K562 (cell line): ENCODE measurements at regions not wholly inside any gene's neighbourhood (a gene's known extent, or its start where the extent isn't known, plus 50 kb on each side); places are given as distances from the start of the nearest gene placed in this dataset.

ENCODE experiments used
- ATAC-seq: fragments of 200-7000 bp; cut with Tn5 transposase; 3 replicates; pipeline ENCODE4 v1.9.1; 2020; ENCODE audit warnings: moderate library complexity
- BruUV-seq: library from RNA; stranded (reverse); fragments of 400-500 nt; replicated peaks from 2 replicates; lab custom pipeline; 2021; lab: Mats Ljungman, UMichigan
- CTCF ChIA-PET: fragments of 300-600 bp; formaldehyde crosslinking; extraction: SDS; loops from one replicate; lab custom pipeline; 2021; ENCODE audit warnings: low intra/inter-chr PET ratio; lab: Yijun Ruan, JAX
- POLR2A ChIA-PET: fragments of 300-600, 350-650 bp; sonication (Branson Sonifier 250); formaldehyde crosslinking; extraction: SDS; loops from one replicate; lab custom pipeline; 2021; ENCODE audit warnings: antibody characterized with exemption, inconsistent platforms; lab: Yijun Ruan, JAX
- DNase-seq, 4 experiments: peaks; one replicate each; pipeline versions ENCODE4 v3.0.0 to v3.0.0-alpha.2; 2011 to 2018; ENCODE audit warnings: low spot score in 3 of 4, mixed read lengths in 3 of 4; ENCODE audit errors: extremely low read depth in 1 of 4
- FAIRE-seq: peaks from 2 replicates; lab custom pipeline; 2011; peaks lifted over from hg19 to GRCh38; lab: Jason Lieb, UNC
- H2AFZ ChIP-seq: 2 replicates; pipeline ENCODE4 v1.6.0; 2011; ENCODE audit warnings: low read depth, low read length, control low read depth, inconsistent platforms
- H3K27ac ChIP-seq: fragments of 200-600 bp; 3 replicates; pipeline ENCODE4 v1.8.0; 2011; ENCODE audit warnings: low read depth, mild to moderate bottlenecking, control low read depth, inconsistent platforms, low read length, moderate library complexity, mixed read lengths; ENCODE audit errors: extremely low read depth
- H3K27me3 ChIP-seq, 2 experiments: fragments of 300-600 bp in 1 of 2; 2 replicates in 1 of 2; 3 replicates in 1 of 2; pipeline versions ENCODE4 v1.6.0 to v1.8.0; 2011; ENCODE audit warnings: inconsistent platforms in 2 of 2, low read length in 2 of 2, mild to moderate bottlenecking in 1 of 2, mixed read lengths in 1 of 2, moderate library complexity in 1 of 2; ENCODE audit not compliant: control insufficient read depth in 2 of 2, insufficient read depth in 2 of 2
- H3K36me3 ChIP-seq: fragments of 300-600 bp; 3 replicates; pipeline ENCODE4 v1.8.0; 2011; ENCODE audit warnings: mild to moderate bottlenecking, low read length, inconsistent platforms; ENCODE audit not compliant: control insufficient read depth, insufficient read depth
- H3K4me1 ChIP-seq, 2 experiments: fragments of 200-600 bp in 1 of 2; replicated peaks in 1 of 2; 2 replicates in 1 of 2; 3 replicates in 1 of 2; pipeline versions ENCODE4 v1.5.1 to v1.8.0; 2011; ENCODE audit warnings: inconsistent platforms in 2 of 2, low read length in 2 of 2, mild to moderate bottlenecking in 1 of 2, mixed read lengths in 1 of 2, moderate library complexity in 1 of 2; ENCODE audit not compliant: control insufficient read depth in 2 of 2, insufficient read depth in 2 of 2
- H3K4me2 ChIP-seq: 2 replicates; pipeline ENCODE4 v1.6.1; 2011; ENCODE audit warnings: low read length, control low read depth, inconsistent platforms, mixed read lengths; ENCODE audit not compliant: insufficient read depth
- H3K4me3 ChIP-seq: fragments of 200-600 bp; sonication (generic), shearing (Covaris generic); 2 replicates; pipeline ENCODE4 v1.5.1; 2016; ENCODE audit warnings: control low read depth, inconsistent platforms
- H3K79me2 ChIP-seq: fragments of 200-600 bp; 3 replicates; pipeline ENCODE4 v1.8.0; 2011; ENCODE audit warnings: low read length, inconsistent platforms; ENCODE audit not compliant: control insufficient read depth, insufficient read depth
- H3K9ac ChIP-seq, 2 experiments: 2 replicates each; pipeline versions ENCODE4 v1.6.0 to v1.6.1; 2011; ENCODE audit warnings: low read depth in 2 of 2, low read length in 2 of 2, control low read depth in 1 of 2, inconsistent platforms in 1 of 2, mild to moderate bottlenecking in 1 of 2, mixed read lengths in 1 of 2; ENCODE audit not compliant: insufficient read depth in 1 of 2
- H3K9me1 ChIP-seq: one replicate; pipeline ENCODE4 v1.6.0; 2011; ENCODE audit warnings: inconsistent platforms, mild to moderate bottlenecking, low read length, moderate library complexity; ENCODE audit not compliant: control insufficient read depth, insufficient read depth
- H3K9me3 ChIP-seq: replicated peaks from 2 replicates; pipeline ENCODE4 v1.5.1; 2011; ENCODE audit warnings: low read depth, low read length, inconsistent platforms; ENCODE audit not compliant: control insufficient read depth, insufficient read depth
- H4K20me1 ChIP-seq: replicated peaks from 2 replicates; pipeline ENCODE4 v1.6.1; 2011; ENCODE audit warnings: low read length, inconsistent platforms, mixed read lengths; ENCODE audit not compliant: control insufficient read depth, insufficient read depth
- CEBPG ChIP-seq, 3 experiments: fragments of 200-800 bp in 1 of 3; sonication (Bioruptor generic) in 1 of 3; sonication (generic) in 1 of 3; formaldehyde crosslinking in 1 of 3; IDR thresholded peaks in 2 of 3; conservative IDR thresholded peaks in 1 of 3; 2 replicates each; pipeline versions ENCODE4 v1.6.1 to v1.8.0; 2016 to 2022; ENCODE audit warnings: missing compliant biosample characterization in 2 of 3, missing genetic modification characterization in 2 of 3, mild to moderate bottlenecking in 1 of 3, missing genetic modification reagents in 1 of 3
- IRF2 ChIP-seq: sonication (generic); formaldehyde crosslinking; IDR thresholded peaks from 2 replicates; pipeline ENCODE4 v1.8.1; 2022; ENCODE audit warnings: mild to moderate bottlenecking, missing genetic modification reagents
- MEF2A ChIP-seq: IDR thresholded peaks from 2 replicates; pipeline ENCODE4 v1.6.1; 2011; ENCODE audit warnings: low read depth, mild to moderate bottlenecking, low read length, moderate library complexity; ENCODE audit not compliant: control insufficient read depth
- NFE2 ChIP-seq: IDR thresholded peaks from 2 replicates; pipeline ENCODE4 v1.6.1; 2014; ENCODE audit warnings: antibody characterized with exemption, low read depth
- NR1H2 ChIP-seq: sonication (generic); formaldehyde crosslinking; IDR thresholded peaks from 2 replicates; pipeline ENCODE4 v1.4.0; 2020; ENCODE audit warnings: mild to moderate bottlenecking, missing genetic modification reagents
- PTTG1 ChIP-seq: fragments of 450-650 bp; IDR thresholded peaks from 2 replicates; pipeline ENCODE4 v1.6.1; 2016; ENCODE audit warnings: low read depth, mild to moderate bottlenecking, missing genetic modification characterization, missing compliant biosample characterization
- ZNF143 ChIP-seq: sonication (generic); formaldehyde crosslinking; IDR thresholded peaks from 2 replicates; pipeline ENCODE4 v1.9.0; 2022; ENCODE audit warnings: mild to moderate bottlenecking, missing genetic modification reagents
- ZNF146 ChIP-seq: IDR thresholded peaks from one replicate; pipeline ENCODE4 v1.6.1; 2018; ENCODE audit warnings: missing compliant biosample characterization; ENCODE audit not compliant: unreplicated experiment
- ZNF77 ChIP-seq: fragments of 250-450 bp; sonication (Bioruptor Pico); IDR thresholded peaks from 2 replicates; pipeline ENCODE4 v1.5.0; 2020
- in situ Hi-C: fragments of 300-500 bp; cut with MboI; formaldehyde crosslinking; loops from 4 replicates; pipeline ENCODE4 v1.15.0; 2018; ENCODE audit warnings: inconsistent platforms, mixed read lengths
- intact Hi-C: fragments of 100-400 bp; cut with micrococcal nuclease; formaldehyde crosslinking; loops from 2 replicates; pipeline ENCODE4 v1.14.2; 2022
- TF ChIP-seq, protein P1 (sequence below): sonication (generic); formaldehyde crosslinking; IDR thresholded peaks from 2 replicates; pipeline ENCODE4 v1.8.0; 2022; ENCODE audit warnings: mild to moderate bottlenecking, missing genetic modification reagents, borderline replicate concordance
- TF ChIP-seq, protein P2 (sequence below), 2 experiments: fragments of 450-650 bp; IDR thresholded peaks; 2 replicates each; pipeline ENCODE4 v1.6.1; 2016; ENCODE audit warnings: mild to moderate bottlenecking in 2 of 2, borderline replicate concordance in 1 of 2, low read depth in 1 of 2, moderate library complexity in 1 of 2
- TF ChIP-seq, protein P3 (sequence below): sonication (generic); formaldehyde crosslinking; IDR thresholded peaks from 2 replicates; pipeline ENCODE4 v1.8.1; 2022; ENCODE audit warnings: missing genetic modification reagents

DNA sequence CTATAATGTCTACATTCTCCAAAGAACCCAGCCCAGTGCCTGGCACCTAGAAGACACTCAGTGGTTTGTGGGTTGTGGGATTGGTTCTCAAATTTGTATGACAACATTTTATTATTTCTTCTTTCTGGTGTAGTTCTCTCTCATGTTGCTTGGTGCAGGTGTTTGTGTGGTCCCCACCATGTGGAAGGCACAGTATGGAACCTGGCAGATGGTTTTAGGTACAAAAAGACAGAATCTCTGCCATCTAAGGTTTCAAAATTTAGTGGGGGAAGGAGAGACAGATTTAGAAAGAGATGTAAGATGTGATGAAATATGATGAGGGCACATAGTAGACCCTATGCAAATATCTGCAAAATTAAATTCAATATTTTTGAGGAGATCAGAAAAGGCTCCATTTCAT is 323.8 kb downstream of the CDK5RAP2 start:
- no peaks in the 10 kb centered on the region for H3K36me3 ChIP-seq
- H2AFZ ChIP-seq: no peak overlapping the region
- no peak overlapping the region for H3K9ac ChIP-seq
- H3K9me1 ChIP-seq: no peaks in the 10 kb centered on the region
- H3K9me3 ChIP-seq: no peaks in the 10 kb centered on the region
- no peak overlapping the region for H3K4me2 ChIP-seq
- H4K20me1 ChIP-seq: no peaks in the 10 kb centered on the region
- ChIA-PET POLR2A (no interaction called here), CTCF (no interaction called here)
- no TSS peak for BruUV-seq
- no peaks in the 10 kb centered on the region for H3K79me2 ChIP-seq
- FAIRE-seq (no peak), DNase-seq (no peak), ATAC-seq (no peak)
- in situ Hi-C loops (no loop called here), intact Hi-C loops (no loop called here)
- no peak overlapping the region for H3K27ac ChIP-seq
- no peaks in the 10 kb centered on the region for H3K27me3 ChIP-seq
- H3K4me1 ChIP-seq: no peaks in the 10 kb centered on the region
- H3K4me3 ChIP-seq: no peak overlapping the region
- TF ChIP-seq, protein P1, sequence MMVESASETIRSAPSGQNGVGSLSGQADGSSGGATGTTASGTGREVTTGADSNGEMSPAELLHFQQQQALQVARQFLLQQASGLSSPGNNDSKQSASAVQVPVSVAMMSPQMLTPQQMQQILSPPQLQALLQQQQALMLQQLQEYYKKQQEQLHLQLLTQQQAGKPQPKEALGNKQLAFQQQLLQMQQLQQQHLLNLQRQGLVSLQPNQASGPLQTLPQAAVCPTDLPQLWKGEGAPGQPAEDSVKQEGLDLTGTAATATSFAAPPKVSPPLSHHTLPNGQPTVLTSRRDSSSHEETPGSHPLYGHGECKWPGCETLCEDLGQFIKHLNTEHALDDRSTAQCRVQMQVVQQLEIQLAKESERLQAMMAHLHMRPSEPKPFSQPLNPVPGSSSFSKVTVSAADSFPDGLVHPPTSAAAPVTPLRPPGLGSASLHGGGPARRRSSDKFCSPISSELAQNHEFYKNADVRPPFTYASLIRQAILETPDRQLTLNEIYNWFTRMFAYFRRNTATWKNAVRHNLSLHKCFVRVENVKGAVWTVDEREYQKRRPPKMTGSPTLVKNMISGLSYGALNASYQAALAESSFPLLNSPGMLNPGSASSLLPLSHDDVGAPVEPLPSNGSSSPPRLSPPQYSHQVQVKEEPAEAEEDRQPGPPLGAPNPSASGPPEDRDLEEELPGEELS (CRISPR knock-in tag): no peak
- TF ChIP-seq ZNF77 (CRISPR knock-in tag) (no peak), ZNF143 (no peak), MEF2A (no peak), NFE2 (no peak), PTTG1 (tag) (no peak), NR1H2 (CRISPR knock-in tag) (no peak), CEBPG (CRISPR knock-in tag; IDR thresholded peaks at IDR 0.05) (no peak), CEBPG (tag; conservative IDR thresholded peaks at IDR 0.05 in 1 of 2, IDR thresholded peaks at IDR 0.05 in 1 of 2) (no peak), IRF2 (CRISPR knock-in tag) (no peak), ZNF146 (no peak)
- TF ChIP-seq, protein P2, sequence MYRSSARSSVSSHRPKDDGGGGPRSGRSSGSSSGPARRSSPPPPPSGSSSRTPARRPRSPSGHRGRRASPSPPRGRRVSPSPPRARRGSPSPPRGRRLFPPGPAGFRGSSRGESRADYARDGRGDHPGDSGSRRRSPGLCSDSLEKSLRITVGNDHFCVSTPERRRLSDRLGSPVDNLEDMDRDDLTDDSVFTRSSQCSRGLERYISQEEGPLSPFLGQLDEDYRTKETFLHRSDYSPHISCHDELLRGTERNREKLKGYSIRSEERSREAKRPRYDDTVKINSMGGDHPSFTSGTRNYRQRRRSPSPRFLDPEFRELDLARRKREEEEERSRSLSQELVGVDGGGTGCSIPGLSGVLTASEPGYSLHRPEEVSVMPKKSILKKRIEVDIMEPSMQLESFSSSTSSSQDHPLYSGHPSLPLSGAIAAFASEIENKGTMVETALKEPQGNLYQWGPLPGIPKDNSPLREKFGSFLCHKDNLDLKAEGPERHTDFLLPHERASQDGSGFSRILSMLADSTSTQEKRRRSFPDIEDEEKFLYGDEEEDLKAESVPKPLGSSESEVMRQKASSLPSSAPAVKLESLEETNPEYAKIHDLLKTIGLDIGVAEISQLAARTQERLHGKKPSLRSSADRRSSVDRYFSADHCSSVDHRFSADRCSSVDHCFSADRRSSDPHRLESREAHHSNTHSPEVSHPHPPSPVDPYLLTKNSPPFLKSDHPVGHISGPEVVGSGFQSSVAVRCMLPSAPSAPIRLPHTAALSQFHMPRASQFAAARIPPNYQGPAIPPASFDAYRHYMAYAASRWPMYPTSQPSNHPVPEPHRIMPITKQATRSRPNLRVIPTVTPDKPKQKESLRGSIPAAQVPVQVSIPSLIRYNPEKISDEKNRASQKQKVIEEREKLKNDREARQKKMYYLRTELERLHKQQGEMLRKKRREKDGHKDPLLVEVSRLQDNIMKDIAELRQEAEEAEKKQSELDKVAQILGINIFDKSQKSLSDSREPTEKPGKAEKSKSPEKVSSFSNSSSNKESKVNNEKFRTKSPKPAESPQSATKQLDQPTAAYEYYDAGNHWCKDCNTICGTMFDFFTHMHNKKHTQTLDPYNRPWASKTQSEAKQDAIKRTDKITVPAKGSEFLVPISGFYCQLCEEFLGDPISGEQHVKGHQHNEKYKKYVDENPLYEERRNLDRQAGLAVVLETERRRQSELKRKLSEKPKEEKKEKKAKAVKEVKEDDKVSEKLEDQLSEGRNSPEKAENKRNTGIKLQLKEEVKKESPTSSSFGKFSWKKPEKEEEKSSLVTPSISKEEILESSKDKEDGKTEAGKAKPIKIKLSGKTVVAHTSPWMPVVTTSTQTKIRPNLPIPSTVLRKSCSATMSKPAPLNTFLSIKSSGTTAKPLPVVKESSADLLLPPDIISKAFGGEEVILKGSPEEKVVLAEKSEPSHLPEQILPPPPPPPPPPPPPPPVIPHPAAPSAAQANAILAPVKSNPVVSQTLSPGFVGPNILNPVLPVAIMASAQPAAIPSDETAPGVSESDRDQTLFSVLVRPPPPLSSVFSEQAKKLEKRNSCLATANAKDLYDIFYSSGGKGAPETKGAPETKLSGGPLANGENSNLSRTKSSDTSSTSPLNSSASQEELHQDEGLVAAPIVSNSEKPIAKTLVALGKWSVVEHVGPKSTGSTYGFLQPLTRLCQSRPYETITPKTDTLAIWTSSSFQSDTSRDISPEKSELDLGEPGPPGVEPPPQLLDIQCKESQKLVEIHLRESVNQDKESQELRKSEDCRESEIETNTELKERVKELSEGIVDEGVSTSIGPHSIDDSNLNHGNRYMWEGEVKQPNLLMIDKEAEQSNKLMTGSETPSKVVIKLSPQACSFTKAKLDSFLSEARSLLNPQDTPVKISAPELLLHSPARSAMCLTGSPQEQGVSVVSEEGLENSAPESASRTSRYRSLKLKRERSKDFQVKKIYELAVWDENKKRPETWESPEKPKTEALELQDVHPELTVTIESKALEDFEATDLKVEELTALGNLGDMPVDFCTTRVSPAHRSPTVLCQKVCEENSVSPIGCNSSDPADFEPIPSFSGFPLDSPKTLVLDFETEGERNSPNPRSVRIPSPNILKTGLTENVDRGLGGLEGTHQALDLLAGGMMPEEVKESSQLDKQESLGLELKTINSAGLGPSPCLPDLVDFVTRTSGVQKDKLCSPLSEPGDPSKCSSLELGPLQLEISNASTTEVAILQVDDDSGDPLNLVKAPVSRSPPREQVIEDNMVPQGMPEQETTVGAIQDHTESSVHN (IDR thresholded peaks at IDR 0.05; ENCODE audit: borderline replicate concordance in 1 of 2, low read depth in 1 of 2): no peak
- TF ChIP-seq, protein P3, sequence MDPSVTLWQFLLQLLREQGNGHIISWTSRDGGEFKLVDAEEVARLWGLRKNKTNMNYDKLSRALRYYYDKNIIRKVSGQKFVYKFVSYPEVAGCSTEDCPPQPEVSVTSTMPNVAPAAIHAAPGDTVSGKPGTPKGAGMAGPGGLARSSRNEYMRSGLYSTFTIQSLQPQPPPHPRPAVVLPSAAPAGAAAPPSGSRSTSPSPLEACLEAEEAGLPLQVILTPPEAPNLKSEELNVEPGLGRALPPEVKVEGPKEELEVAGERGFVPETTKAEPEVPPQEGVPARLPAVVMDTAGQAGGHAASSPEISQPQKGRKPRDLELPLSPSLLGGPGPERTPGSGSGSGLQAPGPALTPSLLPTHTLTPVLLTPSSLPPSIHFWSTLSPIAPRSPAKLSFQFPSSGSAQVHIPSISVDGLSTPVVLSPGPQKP (CRISPR knock-in tag): no peak
